ENCODE measurements at regions not wholly inside any gene's neighbourhood (a gene's known extent, or its start where the extent isn't known, plus 50 kb on each side); places are given as distances from the start of the nearest gene placed in this dataset.

DNA sequence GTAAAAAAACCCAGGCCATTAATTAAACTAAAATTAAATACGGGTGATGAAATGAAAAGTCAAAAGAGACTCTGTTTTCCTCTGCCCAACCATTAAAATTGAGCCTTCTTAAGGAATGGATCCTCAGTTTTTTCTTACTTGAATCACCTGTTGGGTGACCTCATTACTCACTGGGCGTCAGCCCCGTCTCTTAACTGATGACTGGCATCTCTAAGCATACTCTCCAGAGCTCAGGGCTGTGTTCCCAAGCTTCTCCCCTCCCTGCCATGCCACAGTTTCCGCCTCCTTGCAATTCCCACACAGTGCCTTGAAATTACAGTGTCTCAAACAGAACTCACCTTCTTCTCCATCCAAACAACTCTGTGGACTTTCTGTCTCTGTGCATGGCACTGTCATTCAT lies 421.1 kb upstream of the CELF4 start:
- Histone ChIP-seq H3K36me3 (ENCODE audit: control insufficient read depth in 2 of 3, insufficient read depth in 3 of 3, low read length in 3 of 3) (no peaks in the 10 kb centered on the region), H3K27me3 (ENCODE audit: control insufficient read depth, insufficient read depth, low read length) (no peaks in the 10 kb centered on the region), H3K27ac (ENCODE audit: low read depth in 2 of 2, low read length in 2 of 2) (no peak overlapping the region), H3K4me3 (ENCODE audit: low read length in 3 of 3) (no peak overlapping the region), H3K4me1 (ENCODE audit: control insufficient read depth in 2 of 3, insufficient read depth in 2 of 3, low read depth in 1 of 3, low read length in 3 of 3) (no peaks in the 10 kb centered on the region), H3K9ac (ENCODE audit: low read length in 3 of 3) (no peak overlapping the region), H3K9me3 (ENCODE audit: control insufficient read depth in 2 of 3, insufficient read depth in 1 of 3, low read length in 3 of 3) (no peaks in the 10 kb centered on the region)
- FAIRE-seq (no peak), DNase-seq (no peak)
- TF ChIP-seq, protein P1, sequence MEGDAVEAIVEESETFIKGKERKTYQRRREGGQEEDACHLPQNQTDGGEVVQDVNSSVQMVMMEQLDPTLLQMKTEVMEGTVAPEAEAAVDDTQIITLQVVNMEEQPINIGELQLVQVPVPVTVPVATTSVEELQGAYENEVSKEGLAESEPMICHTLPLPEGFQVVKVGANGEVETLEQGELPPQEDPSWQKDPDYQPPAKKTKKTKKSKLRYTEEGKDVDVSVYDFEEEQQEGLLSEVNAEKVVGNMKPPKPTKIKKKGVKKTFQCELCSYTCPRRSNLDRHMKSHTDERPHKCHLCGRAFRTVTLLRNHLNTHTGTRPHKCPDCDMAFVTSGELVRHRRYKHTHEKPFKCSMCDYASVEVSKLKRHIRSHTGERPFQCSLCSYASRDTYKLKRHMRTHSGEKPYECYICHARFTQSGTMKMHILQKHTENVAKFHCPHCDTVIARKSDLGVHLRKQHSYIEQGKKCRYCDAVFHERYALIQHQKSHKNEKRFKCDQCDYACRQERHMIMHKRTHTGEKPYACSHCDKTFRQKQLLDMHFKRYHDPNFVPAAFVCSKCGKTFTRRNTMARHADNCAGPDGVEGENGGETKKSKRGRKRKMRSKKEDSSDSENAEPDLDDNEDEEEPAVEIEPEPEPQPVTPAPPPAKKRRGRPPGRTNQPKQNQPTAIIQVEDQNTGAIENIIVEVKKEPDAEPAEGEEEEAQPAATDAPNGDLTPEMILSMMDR (IDR thresholded peaks at IDR 0.05; ENCODE audit: borderline replicate concordance, extremely low read depth, insufficient read depth) = no peak
- intact Hi-C loops (cut with DNase I) = no loop called here

DNA sequence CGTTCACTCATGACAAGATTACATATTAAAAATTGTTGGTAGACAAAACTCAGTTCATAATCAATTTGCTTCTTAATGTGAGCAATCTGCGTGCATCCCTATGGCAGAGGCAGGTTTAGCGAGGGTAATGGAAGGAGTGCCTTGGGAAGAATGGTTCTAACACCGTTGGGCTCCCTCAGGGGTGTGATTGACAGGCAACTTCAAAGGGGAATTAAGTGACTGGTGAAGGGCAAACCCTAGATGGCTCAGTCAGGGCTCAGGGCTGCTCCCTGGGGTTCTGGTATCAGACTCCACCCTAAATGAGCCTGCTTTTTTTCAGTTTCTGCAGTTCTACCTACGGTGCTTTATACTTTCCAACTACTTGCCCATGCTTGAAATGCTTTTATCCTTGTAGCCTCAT lies 419.5 kb upstream of the CELF4 start:
- H3K27ac ChIP-seq (ENCODE audit: low read depth in 2 of 2, low read length in 2 of 2) = no peak overlapping the region
- H3K27me3 ChIP-seq (ENCODE audit: control insufficient read depth, insufficient read depth, low read length) = no peaks in the 10 kb centered on the region
- H3K4me3 ChIP-seq (ENCODE audit: low read length in 3 of 3) = no peak overlapping the region
- no peaks in the 10 kb centered on the region for H3K4me1 ChIP-seq (ENCODE audit: control insufficient read depth in 2 of 3, insufficient read depth in 2 of 3, low read depth in 1 of 3, low read length in 3 of 3)
- H3K36me3 ChIP-seq (ENCODE audit: control insufficient read depth in 2 of 3, insufficient read depth in 3 of 3, low read length in 3 of 3) = no peaks in the 10 kb centered on the region
- FAIRE-seq (no peak), DNase-seq (no peak)
- TF ChIP-seq, protein P1 (IDR thresholded peaks at IDR 0.05; ENCODE audit: borderline replicate concordance, extremely low read depth, insufficient read depth) = no peak
- no peaks in the 10 kb centered on the region for H3K9me3 ChIP-seq (ENCODE audit: control insufficient read depth in 2 of 3, insufficient read depth in 1 of 3, low read length in 3 of 3)
- no peak overlapping the region for H3K9ac ChIP-seq (ENCODE audit: low read length in 3 of 3)
- intact Hi-C loops (cut with DNase I) = no loop called here

DNA sequence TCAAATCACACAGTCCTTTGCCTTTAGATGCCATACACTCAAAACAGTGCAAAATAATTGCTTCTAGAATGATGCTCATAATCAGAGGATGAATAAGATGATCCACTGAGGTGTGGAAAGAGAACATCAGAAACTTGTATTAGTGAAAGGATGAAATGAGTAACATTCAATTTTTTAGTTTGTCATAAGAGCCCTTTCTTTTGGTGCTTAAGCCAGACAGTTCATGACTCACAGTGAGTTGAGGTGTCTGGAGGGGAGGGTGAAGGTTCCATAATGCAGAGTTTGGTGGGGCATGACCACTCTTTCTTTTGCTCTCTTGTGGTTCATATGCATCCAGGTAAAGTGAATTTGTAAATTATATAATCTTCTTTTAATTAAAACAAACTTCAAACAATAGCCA lies 415.0 kb upstream of the CELF4 start:
- no peak for DNase-seq
- TF ChIP-seq, protein P1 (IDR thresholded peaks at IDR 0.05; ENCODE audit: borderline replicate concordance, extremely low read depth, insufficient read depth) = no peak
- no peaks in the 10 kb centered on the region for H3K4me1 ChIP-seq (ENCODE audit: control insufficient read depth in 2 of 3, insufficient read depth in 2 of 3, low read depth in 1 of 3, low read length in 3 of 3)
- no peak overlapping the region for H3K4me3 ChIP-seq (ENCODE audit: low read length in 3 of 3)
- H3K36me3 ChIP-seq (ENCODE audit: control insufficient read depth in 2 of 3, insufficient read depth in 3 of 3, low read length in 3 of 3) = no peaks in the 10 kb centered on the region
- H3K27me3 ChIP-seq (ENCODE audit: control insufficient read depth, insufficient read depth, low read length) = no peaks in the 10 kb centered on the region
- H3K27ac ChIP-seq (ENCODE audit: low read depth in 2 of 2, low read length in 2 of 2) = no peak overlapping the region
- no peak for FAIRE-seq
- intact Hi-C loops (cut with DNase I) = no loop called here
- H3K9ac ChIP-seq (ENCODE audit: low read length in 3 of 3) = no peak overlapping the region
- no peaks in the 10 kb centered on the region for H3K9me3 ChIP-seq (ENCODE audit: control insufficient read depth in 2 of 3, insufficient read depth in 1 of 3, low read length in 3 of 3)

DNA sequence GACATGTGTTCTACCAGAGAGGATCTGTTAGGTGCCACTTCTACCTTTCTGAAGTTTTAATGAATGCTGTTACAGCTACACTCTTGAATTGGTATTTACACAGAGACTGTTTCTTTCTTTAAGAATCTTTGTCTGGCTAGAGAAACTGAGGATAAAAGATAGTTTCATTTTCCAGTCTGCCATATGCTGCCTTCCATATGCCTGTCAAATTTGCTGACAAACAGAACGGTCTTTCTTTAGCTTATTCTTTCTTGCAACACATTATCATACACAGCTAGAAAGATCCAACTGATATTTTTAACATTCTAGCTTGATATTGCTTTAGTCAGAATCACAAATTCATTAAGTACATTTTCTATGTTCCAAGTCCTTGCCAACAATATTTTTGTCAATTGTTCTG lies 409.8 kb upstream of the CELF4 start:
- Histone ChIP-seq H3K4me1 (ENCODE audit: control insufficient read depth in 2 of 3, insufficient read depth in 2 of 3, low read depth in 1 of 3, low read length in 3 of 3) (no peaks in the 10 kb centered on the region), H3K4me3 (ENCODE audit: low read length in 3 of 3) (no peak overlapping the region), H3K9ac (ENCODE audit: low read length in 3 of 3) (no peak overlapping the region), H3K27ac (ENCODE audit: low read depth in 2 of 2, low read length in 2 of 2) (no peak overlapping the region), H3K9me3 (ENCODE audit: control insufficient read depth in 2 of 3, insufficient read depth in 1 of 3, low read length in 3 of 3) (peaks cover 0 to 8% (median 0%) of the 10 kb centered on the region in 3 donors), H3K36me3 (ENCODE audit: control insufficient read depth in 2 of 3, insufficient read depth in 3 of 3, low read length in 3 of 3) (no peaks in the 10 kb centered on the region), H3K27me3 (ENCODE audit: control insufficient read depth, insufficient read depth, low read length) (no peaks in the 10 kb centered on the region)
- intact Hi-C loops (cut with DNase I) = no loop called here
- TF ChIP-seq, protein P1 (IDR thresholded peaks at IDR 0.05; ENCODE audit: borderline replicate concordance, extremely low read depth, insufficient read depth) = no peak
- FAIRE-seq = no peak
- DNase-seq = no peak
